OCI-M2 (cell line): ENCODE measurements at regions not wholly inside any gene's neighbourhood (a gene's known extent, or its start where the extent isn't known, plus 50 kb on each side); places are given as distances from the start of the nearest gene placed in this dataset.

ENCODE experiments used
- DNase-seq: peaks from one replicate; lab custom pipeline; 2025; ENCODE audit not compliant: unreplicated experiment; lab: John Stamatoyannopoulos, UW

DNA sequence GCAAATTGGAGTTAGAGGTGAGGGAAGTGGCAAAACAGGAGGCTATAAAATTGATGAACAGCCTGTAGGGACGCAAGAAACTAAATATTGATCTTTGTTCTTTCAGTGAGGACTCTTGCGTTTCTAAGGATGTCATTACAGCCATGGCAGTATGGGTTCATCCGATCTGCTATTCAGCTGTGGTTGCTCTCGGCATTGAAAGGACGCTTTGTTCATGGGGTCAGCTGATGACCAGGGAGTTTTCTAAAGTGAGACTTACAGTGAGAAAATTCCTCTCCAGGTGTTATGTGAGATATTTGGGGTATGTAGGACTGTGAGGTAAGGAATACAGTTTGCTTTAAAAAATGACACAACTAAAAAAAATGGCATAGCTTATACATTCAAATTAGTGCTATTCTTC lies 52.7 kb upstream of the PELI1 start:
- DNase-seq: no peak

DNA sequence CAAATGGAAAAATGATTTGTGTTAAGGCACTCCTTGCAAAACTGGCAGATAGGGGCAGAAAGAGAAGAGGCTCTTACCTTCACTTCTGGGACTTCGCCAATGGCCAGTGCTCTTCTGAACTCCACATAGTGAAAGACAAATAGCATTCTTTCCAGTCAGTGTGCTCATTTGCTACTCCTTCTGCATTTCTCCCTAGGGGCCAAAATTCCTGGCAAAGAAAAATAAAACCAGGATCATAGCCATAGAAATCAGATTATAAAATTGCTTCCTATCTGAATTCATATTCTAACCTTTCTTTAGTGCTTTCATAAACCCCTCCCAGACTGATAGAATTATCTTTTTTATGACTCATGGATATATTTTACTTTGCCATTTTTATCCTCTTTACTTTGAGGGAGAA lies 56.9 kb upstream of the PELI1 start:
- no peak for DNase-seq

DNA sequence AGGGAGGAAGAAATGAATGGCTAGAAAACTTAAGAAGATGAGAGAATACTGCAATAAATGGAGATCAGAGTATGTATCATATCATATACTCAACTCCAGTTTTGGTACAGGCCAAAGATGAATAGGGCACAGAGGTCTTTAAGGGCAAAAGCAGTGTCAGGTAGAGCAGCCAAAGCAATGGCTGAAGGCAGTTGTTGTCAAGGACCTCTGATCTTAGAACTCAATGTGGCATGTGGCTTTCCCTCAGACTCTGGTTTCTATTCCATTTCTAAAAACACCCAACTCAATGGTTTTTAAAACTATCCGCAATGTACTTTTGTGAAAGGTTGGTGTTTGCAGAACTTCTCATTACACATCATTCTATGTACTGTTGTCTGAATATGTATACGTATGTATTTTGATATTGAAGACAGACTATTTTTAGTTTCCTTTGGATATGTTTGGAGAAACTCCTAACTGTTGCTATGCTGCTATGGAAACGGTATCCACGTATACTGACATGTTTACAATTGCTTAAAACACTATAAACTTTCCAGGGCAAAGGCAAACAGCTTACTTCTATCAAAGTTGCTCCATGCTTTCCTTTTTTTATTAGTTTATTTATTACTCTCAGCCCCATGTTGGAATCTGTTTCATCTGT lies 58.1 kb upstream of the PELI1 start:
- DNase-seq: no peak

DNA sequence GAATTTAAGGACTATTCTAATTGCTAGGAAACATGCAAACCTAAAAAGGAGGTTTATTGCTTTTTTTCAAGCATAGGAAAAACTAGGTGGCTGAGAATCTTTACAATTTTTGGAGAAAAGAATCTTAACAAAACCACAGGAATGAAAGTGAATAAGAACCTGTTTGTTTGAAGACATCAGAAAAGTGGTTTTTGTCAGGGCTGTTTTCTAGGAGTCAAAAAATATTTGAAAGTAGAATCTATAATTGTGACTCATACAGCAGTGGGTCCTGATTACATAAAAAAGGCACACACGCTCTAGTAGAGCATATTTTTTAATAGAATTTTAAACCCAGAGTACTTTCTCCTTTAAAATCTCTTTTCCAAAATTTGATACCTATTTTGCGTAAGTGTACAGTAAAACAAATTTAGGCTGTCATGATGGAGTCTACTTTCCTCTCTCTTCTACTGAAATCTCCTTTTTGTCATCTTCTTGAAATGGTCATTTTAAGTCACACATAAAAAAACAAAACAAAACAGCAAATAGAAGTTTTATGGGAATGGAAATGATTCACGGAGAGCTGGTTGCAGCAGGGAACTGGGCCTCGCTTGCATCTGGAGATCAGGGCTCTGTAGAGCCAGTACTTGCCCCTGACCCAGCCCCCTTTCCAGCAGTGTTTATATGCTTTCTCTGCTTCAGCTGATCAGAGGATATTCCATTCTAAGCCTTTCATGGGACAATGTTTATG lies 59.1 kb upstream of the PELI1 start:
- DNase-seq: no peak

DNA sequence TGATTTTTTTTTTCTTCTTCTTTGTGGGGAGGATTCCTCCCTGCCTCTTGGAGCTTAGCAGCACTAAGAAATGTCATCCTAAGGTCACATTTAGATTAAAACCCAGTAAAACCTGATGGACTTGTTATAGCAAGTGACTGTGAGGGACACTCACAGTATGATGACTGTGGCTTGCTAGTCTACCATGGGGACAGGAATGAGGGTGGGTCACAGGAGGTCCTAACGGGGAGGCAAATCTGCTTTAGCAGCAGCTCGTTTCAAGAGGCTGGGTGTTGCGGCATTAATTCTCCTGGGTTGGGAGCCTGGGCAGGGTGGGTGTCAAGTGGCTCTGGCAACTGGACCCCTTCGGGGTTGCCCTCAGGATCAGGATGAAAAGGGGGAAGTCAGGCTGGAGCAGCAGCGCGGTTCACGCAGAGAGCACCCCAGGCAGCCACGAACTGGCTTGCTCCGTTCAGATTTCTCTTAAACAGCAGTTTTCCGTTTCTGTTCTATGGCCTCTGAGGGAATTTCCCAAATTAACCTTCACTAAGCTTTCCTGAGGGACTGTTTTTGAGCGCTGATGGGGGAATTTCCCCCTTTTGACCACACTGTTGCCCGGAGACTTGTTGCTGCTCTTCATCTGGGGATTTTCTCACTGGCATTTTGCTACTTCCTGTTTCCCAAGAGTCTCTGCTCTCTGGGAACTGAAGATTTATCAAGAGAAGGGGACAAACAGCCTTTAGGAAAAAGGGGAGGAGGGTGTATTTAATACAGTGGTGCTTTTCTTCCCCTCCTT lies 59.8 kb upstream of the PELI1 start:
- DNase-seq: no peak

DNA sequence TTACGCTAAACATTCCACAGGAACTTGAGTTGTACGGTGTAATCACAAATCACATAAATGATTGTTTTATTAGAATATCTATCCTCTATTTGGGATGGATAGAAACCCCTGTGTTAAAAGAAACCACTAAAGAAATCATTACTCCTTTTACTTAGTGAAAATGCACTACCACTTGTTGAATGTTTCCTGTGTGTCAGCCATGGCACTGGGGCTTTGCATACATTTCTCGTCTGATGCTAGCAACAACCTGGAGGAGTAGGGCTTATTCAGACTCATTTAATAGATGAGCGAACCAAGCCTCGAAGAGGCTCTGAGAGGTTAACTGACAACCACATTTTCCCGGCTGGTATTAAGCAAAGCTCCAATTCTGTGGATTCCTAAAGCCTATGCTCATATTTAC lies 60.5 kb upstream of the PELI1 start:
- DNase-seq: no peak

DNA sequence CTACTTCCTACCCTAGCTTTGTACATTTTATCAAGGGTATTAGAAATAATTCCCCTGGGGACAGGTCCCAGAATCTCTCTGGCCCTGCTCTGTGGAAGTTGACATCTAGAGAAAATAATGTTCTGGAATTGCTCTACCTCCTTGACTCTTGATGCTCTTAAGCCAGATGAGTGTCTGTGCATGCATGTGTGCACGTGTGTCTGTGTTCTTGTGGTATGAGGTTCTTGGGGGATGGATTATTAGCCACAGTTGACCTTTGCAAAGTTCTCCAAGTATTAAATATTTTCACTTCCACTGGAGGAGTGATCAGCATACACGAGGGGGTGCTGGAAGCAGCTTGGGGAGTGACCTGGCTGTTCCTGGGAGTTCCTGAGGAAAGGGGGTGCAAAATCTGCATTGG lies 61.2 kb upstream of the PELI1 start:
- DNase-seq: no peak

DNA sequence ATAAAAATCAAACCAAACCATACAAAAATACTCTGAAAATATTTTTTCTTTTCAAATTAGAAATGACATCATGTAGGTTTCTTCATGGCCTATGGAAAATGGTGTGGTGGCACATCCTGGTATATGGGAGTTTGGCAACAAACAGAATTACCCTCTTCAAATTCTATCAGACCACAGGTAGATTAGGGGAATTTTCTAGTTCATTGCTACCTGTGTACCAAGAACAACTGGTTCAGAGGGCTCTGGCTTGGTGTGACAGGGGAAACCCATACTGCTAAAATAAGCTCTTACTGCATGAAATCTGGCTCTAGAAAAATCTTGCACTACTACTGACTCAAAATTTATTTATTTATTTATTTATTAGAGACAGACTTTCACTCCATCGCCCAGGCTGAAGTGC lies 63.4 kb upstream of the PELI1 start:
- DNase-seq: no peak

DNA sequence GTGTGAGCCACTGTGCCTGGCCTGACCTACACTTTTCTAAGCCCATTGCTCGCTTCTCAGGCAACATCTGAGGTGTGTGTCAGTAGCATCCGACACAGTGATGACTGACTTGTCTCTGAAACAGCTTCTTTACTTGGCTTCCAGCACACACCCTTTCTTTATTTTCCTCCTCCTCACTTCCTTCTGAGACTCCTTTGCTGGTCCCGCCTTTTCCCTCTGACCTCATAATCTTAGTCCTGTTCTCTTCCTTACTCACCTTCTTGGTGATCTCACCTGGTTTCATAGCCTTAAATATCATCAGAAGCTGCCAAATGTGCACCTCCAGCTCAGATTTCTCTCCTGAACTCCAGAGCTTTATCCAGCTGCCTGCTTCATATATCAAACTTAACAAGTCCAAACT lies 66.6 kb upstream of the PELI1 start:
- no peak for DNase-seq

DNA sequence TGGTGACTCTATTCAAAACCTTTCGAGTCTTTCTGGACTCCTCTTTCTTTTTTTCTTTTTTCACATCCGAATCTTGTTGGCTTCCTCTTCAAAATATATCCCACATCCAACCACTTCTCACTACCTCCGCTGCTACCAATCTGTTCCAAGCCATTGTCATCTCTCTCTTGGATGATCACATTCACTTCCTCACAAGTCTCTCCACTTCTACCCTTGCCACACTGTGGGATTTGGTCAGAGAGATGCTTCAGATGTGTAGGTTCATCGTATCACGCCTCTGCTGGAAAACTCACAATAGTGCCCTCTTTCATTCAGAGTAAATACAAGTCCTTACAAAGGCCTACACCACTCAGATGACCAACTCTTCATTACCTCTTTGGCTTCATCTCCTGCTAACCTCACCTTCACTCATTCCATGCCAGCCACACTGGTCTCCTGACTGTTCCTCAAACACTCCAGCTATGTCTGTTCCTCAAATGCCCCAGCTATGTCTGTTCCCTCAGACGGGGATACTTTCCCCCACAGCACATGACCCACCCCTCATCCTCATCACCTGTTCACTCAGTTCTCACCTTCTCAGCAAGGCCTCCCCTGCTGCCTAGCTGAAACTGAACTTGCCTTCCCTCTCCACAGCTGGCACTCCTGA lies 67.2 kb upstream of the PELI1 start:
- no peak for DNase-seq

DNA sequence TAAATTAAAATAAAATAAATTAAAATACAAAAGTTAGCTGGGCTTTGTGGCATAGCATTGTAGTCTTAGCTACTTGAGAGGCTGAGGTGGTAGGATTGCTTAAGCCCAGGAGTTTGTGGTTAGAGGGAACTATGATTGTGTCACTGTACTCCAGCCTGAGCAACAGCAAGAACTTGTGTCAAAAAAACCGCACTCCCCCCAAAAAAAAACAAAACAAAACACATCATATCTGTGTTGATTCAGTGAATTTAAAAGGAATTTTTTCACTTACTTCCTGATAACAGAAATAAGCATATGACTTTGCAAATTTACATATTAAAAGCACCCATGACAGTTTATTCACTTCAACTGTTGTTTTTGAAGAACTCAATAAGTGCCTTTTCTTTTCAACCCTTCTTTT lies 68.1 kb upstream of the PELI1 start:
- DNase-seq: no peak

DNA sequence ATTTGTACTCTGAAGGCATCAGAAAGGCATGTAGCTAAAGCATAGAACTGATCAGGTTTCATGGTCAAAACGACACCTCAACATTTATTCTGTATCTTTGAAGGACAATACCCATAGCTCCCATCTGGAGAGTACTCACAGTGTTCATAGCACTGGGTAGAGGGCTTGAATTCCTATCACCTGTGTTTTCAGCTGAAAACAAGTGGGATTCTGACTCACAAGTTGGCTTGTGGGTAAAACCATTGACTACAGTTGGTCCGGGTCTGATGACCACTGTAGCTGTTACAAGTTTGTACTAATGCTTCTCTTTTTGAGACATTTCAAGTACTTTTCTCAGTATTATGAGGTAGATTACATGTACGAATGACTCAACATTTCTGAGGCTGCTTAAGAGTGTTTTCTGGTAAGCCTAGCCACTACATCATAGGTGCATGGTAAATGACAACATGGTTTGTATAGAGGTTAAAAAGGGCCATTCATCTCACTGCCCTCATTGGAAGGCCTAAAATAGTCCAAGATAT lies 68.6 kb upstream of the PELI1 start:
- no peak for DNase-seq

DNA sequence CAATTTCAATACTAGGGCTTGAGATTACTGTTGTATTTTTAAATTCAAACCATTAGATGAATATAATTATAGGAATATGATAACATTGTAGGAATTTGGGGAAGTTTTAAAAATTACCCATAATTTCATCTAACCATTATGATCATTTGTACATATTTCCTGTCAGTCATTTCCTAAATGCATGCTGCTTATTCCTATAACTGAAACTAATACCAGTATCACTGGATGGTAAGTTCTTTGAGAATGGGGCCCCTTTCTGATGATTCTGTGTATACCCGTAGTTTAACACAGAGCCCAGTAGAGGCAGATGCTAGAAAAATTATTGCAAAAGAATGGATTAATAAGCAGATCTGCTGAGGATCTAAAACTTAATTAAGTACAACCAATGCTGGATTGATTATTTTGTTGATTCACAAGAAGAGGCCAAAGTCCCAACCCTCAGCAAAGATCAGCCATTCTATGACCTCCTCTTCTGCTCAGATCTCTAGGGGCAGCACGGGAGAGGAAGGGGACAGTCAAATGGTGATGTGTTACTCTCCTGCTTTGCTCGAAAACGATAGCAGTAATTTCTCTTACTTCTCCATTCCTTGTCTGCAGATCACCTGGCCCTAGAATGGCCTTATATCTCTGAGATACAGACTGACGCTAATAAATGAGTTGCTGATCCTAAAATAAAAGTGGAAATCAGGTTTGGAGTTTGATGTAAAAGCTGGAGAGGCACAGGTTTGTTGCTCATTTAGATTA lies 69.5 kb upstream of the PELI1 start:
- DNase-seq: no peak

DNA sequence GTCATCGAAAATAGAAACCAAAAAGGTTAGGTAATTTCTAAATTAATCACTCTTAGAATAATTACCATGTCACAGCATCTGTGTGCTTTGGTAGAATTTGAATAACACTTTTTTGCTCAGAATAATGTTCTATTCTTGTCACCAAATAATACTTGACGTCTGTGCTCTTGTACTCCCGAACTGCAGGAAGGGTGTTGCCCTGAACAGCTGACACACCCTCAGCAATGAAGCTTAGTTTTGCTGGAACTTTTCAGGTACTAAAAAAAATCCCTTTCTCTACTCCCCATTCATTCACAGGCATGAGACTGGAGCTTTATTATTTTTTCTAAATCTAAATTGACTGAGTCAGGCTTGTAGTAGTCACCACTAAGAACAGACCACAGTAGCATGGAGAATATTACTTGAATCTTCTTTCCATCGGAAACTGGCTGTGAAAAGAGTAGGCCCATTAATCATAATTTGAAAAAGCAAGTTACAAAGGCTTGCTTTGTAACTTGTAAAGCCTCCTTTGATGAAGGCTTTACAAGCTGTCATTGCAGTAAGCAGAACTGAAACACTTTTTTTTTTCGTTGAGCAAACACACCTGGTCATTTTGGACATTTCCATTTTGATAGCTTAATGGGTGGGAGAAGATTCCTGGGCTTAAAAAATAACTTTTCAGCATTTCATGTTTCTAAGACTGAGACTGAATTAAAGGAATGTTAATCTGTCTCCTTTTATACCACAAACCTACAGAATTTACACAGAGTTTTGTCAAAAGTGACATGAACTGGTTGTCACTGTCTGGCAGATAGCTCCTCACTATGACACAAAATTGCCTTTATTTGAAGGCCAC lies 70.3 kb upstream of the PELI1 start:
- DNase-seq: no peak

DNA sequence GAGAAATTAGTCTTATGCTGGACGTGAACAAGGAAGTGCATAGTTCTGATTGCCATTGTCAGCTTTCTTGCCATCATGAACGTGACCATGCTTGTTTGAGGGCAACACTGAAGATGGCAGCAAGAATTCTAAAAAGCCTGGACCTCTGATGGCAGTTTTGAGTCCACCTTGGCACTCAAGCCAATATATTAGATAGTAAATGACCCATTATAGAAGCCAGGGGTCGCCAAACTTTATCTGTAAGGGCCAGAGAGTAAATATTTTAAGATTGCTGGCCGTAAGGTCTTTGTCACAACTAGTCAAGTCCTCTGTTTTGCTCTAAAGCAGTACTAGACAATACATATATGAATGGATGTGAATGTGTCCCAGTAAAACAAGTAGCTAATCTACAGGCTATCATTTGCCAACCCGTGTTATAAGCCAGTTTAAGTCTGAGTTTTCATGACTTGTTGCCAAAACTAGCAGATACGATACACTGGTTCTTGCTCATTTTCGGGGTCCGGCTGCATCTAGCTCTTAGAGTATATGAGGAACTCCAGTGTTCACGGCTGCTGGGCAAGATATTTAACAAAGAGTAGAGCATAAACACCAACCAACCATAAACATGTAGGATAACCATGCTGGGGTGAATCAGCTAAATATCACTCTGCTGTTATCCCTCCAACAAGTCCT lies 73.1 kb upstream of the PELI1 start:
- DNase-seq: no peak

DNA sequence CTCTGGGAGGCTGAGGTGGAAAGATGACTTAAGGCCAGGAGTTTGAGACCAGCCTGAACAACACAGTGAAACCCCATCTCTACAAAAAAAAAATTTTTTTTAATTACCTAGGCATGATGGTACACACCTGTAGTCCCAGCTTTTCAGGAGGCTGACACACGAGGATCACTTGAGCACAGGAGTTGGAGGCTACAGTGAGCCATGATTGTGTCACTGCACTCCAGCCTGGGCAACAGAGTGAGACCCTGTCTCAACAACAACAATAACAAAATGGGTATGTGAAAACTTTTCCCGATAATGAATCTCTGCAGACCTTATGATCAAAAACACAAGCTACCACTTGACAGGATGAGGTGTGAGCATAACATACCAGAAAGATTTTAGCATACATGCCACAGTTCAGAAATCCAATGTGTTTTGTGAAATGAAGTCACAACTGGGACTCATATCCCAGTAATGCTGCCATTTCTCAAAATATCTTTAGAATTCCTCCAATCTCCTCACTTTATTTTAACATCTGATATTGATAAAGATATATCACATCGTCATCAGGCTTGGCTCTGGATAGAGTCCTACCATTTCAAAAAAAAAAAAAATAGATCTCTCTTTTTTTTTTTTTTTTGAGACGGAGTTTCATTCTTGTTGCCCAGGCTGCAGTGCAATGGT lies 74.0 kb upstream of the PELI1 start:
- no peak for DNase-seq

DNA sequence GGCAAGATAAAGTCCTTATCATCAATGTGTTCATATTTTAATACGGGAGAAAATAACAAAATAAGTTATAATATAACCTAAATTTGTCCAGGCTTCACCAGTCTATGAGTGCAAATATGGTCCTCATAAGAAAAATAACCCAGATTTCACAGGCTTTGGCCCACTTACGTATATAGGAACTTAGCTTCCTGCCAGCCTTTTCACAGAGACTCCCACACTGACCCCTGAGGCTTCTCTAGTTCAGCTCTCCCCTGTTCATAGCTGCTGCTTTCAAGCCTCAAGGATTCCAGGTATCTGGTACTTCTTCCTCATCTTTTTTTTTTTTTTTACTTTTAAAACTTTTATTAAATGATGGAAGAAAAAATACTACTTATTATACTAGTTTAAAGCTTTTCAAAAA lies 74.9 kb upstream of the PELI1 start:
- DNase-seq: no peak

DNA sequence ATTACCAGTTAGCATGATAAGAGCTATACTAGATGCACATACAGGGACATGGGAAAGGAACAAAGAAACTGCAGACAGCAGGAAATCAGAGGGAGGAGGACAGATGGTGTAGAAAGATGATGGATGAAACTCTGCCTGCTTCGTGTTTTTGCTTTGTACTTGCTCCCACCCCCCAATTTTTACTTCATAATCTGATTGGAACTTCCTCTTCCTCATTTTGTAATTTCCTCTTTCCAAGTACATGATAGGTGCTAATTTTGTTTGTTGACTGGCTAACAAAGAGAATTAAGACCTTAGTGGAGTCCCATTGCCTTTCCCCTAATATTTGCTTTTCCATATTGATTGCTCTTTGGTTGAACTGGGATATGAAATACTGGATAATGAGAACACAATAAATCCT lies 76.0 kb upstream of the PELI1 start:
- DNase-seq: no peak
